Suprapubic skin (tissue), 3 donors: ENCODE measurements at regions not wholly inside any gene's neighbourhood (a gene's known extent, or its start where the extent isn't known, plus 50 kb on each side); places are given as distances from the start of the nearest gene placed in this dataset.

Experiments
- POLR2A ChIP-seq, 2 donors: fragments of 450-650 bp; IDR thresholded peaks; one replicate each; pipeline ENCODE4 v1.6.1; 2017; ENCODE audit warnings: antibody characterized with exemption in 2 of 2, mild to moderate bottlenecking in 2 of 2, moderate library complexity in 2 of 2
- TF ChIP-seq, protein P1 (sequence below), 2 donors: fragments of 200-600 bp in 1 of 2; fragments of 450-650 bp in 1 of 2; sonication (generic) in 1 of 2; IDR thresholded peaks; one replicate each; pipeline ENCODE4 v1.5.1; 2016 to 2019; ENCODE audit warnings: antibody characterized with exemption in 2 of 2, mild to moderate bottlenecking in 1 of 2, moderate library complexity in 1 of 2

DNA sequence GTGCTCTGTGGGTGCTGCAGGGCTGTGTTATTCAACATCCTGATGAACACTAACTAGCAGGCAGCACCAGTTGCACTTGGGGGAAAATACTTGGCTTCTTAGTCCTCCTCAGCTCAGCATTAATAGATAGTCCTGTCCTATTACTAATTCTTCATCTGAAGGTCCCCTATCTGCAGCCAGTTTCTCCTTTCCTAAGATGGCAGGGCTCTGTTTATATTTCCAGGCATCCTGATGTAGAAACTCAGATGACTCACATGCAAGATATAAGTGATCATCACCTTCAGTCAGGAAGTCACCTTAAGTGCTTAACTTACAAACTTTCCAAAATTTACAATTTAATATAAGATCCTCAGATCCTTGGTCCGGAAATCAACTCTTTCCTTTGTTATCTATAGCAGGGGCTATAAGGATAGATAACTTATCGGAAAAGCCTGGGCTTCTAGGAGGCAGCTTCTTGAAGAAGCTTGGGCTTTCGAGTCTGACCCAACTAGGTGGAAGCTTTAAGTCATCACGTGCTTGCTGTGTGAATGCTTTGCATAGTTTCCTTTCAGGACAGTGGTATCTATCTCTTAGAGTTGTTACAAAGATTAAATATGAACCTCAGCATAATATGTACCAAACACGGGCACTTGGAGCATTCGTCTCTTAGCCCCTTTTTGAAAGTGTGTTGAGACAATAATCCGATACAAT lies 181.0 kb upstream of the GRIP1 start:
- no peak for TF ChIP-seq POLR2A (IDR thresholded peaks at IDR 0.05)
- TF ChIP-seq, protein P1, sequence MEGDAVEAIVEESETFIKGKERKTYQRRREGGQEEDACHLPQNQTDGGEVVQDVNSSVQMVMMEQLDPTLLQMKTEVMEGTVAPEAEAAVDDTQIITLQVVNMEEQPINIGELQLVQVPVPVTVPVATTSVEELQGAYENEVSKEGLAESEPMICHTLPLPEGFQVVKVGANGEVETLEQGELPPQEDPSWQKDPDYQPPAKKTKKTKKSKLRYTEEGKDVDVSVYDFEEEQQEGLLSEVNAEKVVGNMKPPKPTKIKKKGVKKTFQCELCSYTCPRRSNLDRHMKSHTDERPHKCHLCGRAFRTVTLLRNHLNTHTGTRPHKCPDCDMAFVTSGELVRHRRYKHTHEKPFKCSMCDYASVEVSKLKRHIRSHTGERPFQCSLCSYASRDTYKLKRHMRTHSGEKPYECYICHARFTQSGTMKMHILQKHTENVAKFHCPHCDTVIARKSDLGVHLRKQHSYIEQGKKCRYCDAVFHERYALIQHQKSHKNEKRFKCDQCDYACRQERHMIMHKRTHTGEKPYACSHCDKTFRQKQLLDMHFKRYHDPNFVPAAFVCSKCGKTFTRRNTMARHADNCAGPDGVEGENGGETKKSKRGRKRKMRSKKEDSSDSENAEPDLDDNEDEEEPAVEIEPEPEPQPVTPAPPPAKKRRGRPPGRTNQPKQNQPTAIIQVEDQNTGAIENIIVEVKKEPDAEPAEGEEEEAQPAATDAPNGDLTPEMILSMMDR (IDR thresholded peaks at IDR 0.05): no peak
